Hepatocyte (in vitro differentiated cells): ENCODE measurements at regions not wholly inside any gene's neighbourhood (a gene's known extent, or its start where the extent isn't known, plus 50 kb on each side); places are given as distances from the start of the nearest gene placed in this dataset.

Experiments used
- DNase-seq: peaks from one replicate; pipeline ENCODE4 v3.0.0-alpha.2; 2016; ENCODE audit warnings: low spot score
- H2AFZ ChIP-seq: fragments of 200-600 bp; sonication (generic); 2 replicates; pipeline ENCODE4 v1.6.0; 2016; ENCODE audit warnings: antibody characterized with exemption, mild to moderate bottlenecking
- H3K27ac ChIP-seq: fragments of 200-600 bp; sonication (generic); 2 replicates; pipeline ENCODE4 v1.5.1; 2016; ENCODE audit warnings: mild to moderate bottlenecking
- H3K27me3 ChIP-seq: fragments of 200-600 bp; sonication (generic); 2 replicates; pipeline ENCODE4 v1.6.1; 2016
- H3K36me3 ChIP-seq: fragments of 200-600 bp; sonication (generic); replicated peaks from 2 replicates; pipeline ENCODE4 v1.5.1; 2016; ENCODE audit warnings: low read depth; ENCODE audit not compliant: insufficient read depth
- H3K4me1 ChIP-seq: fragments of 200-600 bp; sonication (generic); 2 replicates; pipeline ENCODE4 v1.5.1; 2016; ENCODE audit warnings: mild to moderate bottlenecking, moderate library complexity; ENCODE audit not compliant: insufficient read depth
- H3K4me2 ChIP-seq: fragments of 200-600 bp; sonication (generic); 2 replicates; pipeline ENCODE4 v1.6.0; 2016
- H3K4me3 ChIP-seq: fragments of 200-600 bp; sonication (generic); 2 replicates; pipeline ENCODE4 v1.5.1; 2016; ENCODE audit warnings: mild to moderate bottlenecking
- H3K79me2 ChIP-seq: fragments of 200-600 bp; sonication (generic); 2 replicates; pipeline ENCODE4 v1.6.0; 2017; ENCODE audit warnings: mild to moderate bottlenecking
- H3K9me2 ChIP-seq: fragments of 200-600 bp; sonication (generic); replicated peaks from 2 replicates; pipeline ENCODE4 v1.6.0; 2017; ENCODE audit warnings: mild to moderate bottlenecking; ENCODE audit not compliant: insufficient read depth
- H3K9me3 ChIP-seq: fragments of 200-600 bp; sonication (generic); 2 replicates; pipeline ENCODE4 v1.5.1; 2016; ENCODE audit warnings: low read depth, mild to moderate bottlenecking
- H4K20me1 ChIP-seq: fragments of 200-600 bp; sonication (generic); 2 replicates; pipeline ENCODE4 v1.6.0; 2016; ENCODE audit warnings: mild to moderate bottlenecking; ENCODE audit not compliant: insufficient read depth, poor library complexity, severe bottlenecking
- CTCF ChIP-seq: fragments of 200-600 bp; sonication (generic); IDR thresholded peaks from 2 replicates; pipeline ENCODE4 v1.5.1; 2016; ENCODE audit warnings: antibody characterized with exemption, mild to moderate bottlenecking; ENCODE audit not compliant: poor library complexity
- EZH2 ChIP-seq: fragments of 200-600 bp; sonication (generic); IDR thresholded peaks from 2 replicates; pipeline ENCODE4 v1.6.1; 2016; ENCODE audit warnings: antibody characterized with exemption, mild to moderate bottlenecking, borderline replicate concordance
- EZH2phosphoT487 ChIP-seq: fragments of 200-600 bp; sonication (generic); IDR thresholded peaks from one replicate; pipeline ENCODE4 v1.6.1; 2018; ENCODE audit warnings: antibody characterized with exemption, mild to moderate bottlenecking, low read depth, moderate library complexity; ENCODE audit not compliant: unreplicated experiment, severe bottlenecking
- WGBS: methylation state at CpG from one replicate; pipeline ENCODE4 v1.1.6; 2016; ENCODE audit warnings: low lambda C conversion rate; ENCODE audit errors: missing lambda C conversion rate; 5-methylcytosine and 5-hydroxymethylcytosine counted together

- no peak for DNase-seq
- H3K4me3 ChIP-seq = no peak overlapping the region
- H3K27me3 ChIP-seq = no peaks in the 10 kb centered on the region
- H3K79me2 ChIP-seq = no peaks in the 10 kb centered on the region
- no peaks in the 10 kb centered on the region for H3K9me2 ChIP-seq
- H3K4me2 ChIP-seq = no peak overlapping the region
- TF ChIP-seq EZH2phosphoT487 (no peak), CTCF (no peak), EZH2 (no peak)
- H3K36me3 ChIP-seq = no peaks in the 10 kb centered on the region
- H2AFZ ChIP-seq = no peak overlapping the region
- H3K4me1 ChIP-seq = peaks cover 10% of the 10 kb centered on the region
- no peaks in the 10 kb centered on the region for H3K9me3 ChIP-seq
- WGBS = 93% methylated on average over 1 of the region's 1 CpG
- H3K27ac ChIP-seq = no peak overlapping the region
- H4K20me1 ChIP-seq = no peaks in the 10 kb centered on the region
These were observed 200.5 kb upstream of the RUNX1 start for GRCh38 chr21:35249636-35250035.

GRCh38 chr21:35245879-35246278 lies 196.8 kb upstream of the RUNX1 start:
- H3K9me3 ChIP-seq = no peaks in the 10 kb centered on the region

DNA sequence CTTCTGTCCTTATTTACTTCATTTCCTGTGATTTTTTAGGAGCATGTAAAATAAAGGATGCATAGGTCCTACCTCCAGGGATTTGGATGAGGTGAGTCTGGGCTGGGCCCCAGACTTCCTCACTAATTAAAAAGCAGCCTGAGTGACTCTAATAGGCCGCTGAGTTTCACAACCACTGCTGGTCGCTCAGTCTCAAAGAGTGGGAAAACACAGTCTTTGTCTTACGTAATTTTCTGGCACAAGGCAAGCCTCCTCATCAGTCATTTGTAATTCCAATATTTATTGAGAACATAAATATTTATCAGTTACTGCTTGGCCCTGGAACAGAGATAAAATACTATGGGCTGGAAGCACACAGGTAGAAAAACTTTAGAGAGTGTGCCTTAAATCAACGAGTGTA lies 195.4 kb upstream of the RUNX1 start:
- Histone ChIP-seq H3K9me2 (no peaks in the 10 kb centered on the region), H3K4me1 (no peaks in the 10 kb centered on the region), H3K4me3 (no peak overlapping the region), H4K20me1 (no peaks in the 10 kb centered on the region), H3K9me3 (no peaks in the 10 kb centered on the region), H3K27me3 (no peaks in the 10 kb centered on the region), H3K27ac (peak overlapping the region; percentile 3), H3K4me2 (no peak overlapping the region), H3K79me2 (no peaks in the 10 kb centered on the region), H3K36me3 (no peaks in the 10 kb centered on the region), H2AFZ (no peak overlapping the region)
- no peak for DNase-seq
- TF ChIP-seq CTCF (no peak), EZH2 (no peak), EZH2phosphoT487 (no peak)
- 76% methylated on average over 4 of the region's 4 CpGs for WGBS

More at GRCh38 chr21:35245879-35246278, 196.8 kb upstream of the RUNX1 start:
- DNase-seq = no peak
- TF ChIP-seq CTCF = no peak
- TF ChIP-seq EZH2 = no peak
- TF ChIP-seq EZH2phosphoT487 = no peak
- H3K36me3 ChIP-seq = no peaks in the 10 kb centered on the region
- H3K4me3 ChIP-seq = no peak overlapping the region
- no peaks in the 10 kb centered on the region for H4K20me1 ChIP-seq
- 91% methylated on average over 1 of the region's 1 CpG for WGBS
- no peak overlapping the region for H3K27ac ChIP-seq
- H3K9me2 ChIP-seq = no peaks in the 10 kb centered on the region
- no peak overlapping the region for H3K4me2 ChIP-seq
- H2AFZ ChIP-seq = no peak overlapping the region
- no peaks in the 10 kb centered on the region for H3K79me2 ChIP-seq
- no peaks in the 10 kb centered on the region for H3K4me1 ChIP-seq
- no peaks in the 10 kb centered on the region for H3K27me3 ChIP-seq

DNA sequence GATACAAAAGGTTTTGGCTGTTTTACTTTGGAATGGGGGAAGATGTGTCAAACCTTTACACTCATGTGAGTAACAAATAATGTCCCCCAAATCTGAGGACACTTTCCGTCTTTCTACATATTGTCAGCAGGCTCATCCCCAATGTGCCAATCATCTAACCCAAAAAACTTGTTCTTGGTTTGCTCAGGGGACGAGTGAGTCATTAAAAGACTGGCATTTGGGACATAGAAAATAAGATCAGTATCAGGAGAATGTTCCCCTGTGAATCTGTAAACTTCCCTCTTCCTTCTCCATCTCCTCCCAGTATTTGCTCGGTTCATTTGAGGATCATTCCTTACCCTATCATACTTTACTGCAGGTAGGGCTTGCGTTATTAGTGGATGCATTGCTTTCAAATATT lies 194.1 kb upstream of the RUNX1 start:
- H3K27ac ChIP-seq = no peak overlapping the region
- H3K27me3 ChIP-seq = no peaks in the 10 kb centered on the region
- H3K4me2 ChIP-seq = no peak overlapping the region
- H3K9me2 ChIP-seq = no peaks in the 10 kb centered on the region
- H3K4me3 ChIP-seq = no peak overlapping the region
- no peaks in the 10 kb centered on the region for H4K20me1 ChIP-seq
- no peak for TF ChIP-seq EZH2
- TF ChIP-seq EZH2phosphoT487 = no peak
- TF ChIP-seq CTCF = no peak
- no peaks in the 10 kb centered on the region for H3K4me1 ChIP-seq
- 85% methylated on average over 4 of the region's 4 CpGs for WGBS
- H3K36me3 ChIP-seq = no peaks in the 10 kb centered on the region
- no peak for DNase-seq
- H2AFZ ChIP-seq = no peak overlapping the region
- no peaks in the 10 kb centered on the region for H3K79me2 ChIP-seq
- H3K9me3 ChIP-seq = no peaks in the 10 kb centered on the region
